DOHH2 (cell line): ENCODE measurements at regions not wholly inside any gene's neighbourhood (a gene's known extent, or its start where the extent isn't known, plus 50 kb on each side); places are given as distances from the start of the nearest gene placed in this dataset.

Source experiments
- EZH2phosphoT487 ChIP-seq: fragments of 200-600 bp; sonication (generic); IDR thresholded peaks from 2 replicates; pipeline ENCODE4 v1.6.1; 2017; ENCODE audit warnings: borderline replicate concordance, mild to moderate bottlenecking, antibody characterized with exemption, low read length, moderate library complexity, mixed read lengths
- TF ChIP-seq, protein P1 (sequence below): fragments of 200-600 bp; sonication (generic); IDR thresholded peaks from one replicate; pipeline ENCODE4 v1.5.1; 2014; ENCODE audit warnings: antibody characterized with exemption, mild to moderate bottlenecking, low read depth, low read length; ENCODE audit not compliant: poor library complexity, severe bottlenecking

DNA sequence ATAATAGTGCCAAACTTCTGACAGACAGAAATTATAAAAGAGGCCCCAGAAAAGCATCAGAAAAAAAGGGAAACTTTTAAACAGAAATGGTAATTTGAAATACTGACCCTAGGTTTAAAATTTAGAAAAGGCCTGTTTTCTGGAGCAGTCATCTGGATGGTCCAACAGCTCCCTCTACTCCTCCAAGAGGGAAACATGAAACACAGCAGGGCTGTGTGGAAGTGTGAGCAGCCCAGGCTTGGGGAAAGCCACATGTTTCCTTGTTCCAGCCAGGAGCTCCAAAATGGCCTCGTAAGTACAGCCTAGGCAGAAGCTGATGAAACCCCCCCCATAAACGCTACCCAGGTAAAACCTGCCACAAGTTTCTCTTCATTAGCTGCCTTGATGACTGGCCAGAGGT is 499.3 kb upstream of the ADAMTS16 start:
- TF ChIP-seq, protein P1, sequence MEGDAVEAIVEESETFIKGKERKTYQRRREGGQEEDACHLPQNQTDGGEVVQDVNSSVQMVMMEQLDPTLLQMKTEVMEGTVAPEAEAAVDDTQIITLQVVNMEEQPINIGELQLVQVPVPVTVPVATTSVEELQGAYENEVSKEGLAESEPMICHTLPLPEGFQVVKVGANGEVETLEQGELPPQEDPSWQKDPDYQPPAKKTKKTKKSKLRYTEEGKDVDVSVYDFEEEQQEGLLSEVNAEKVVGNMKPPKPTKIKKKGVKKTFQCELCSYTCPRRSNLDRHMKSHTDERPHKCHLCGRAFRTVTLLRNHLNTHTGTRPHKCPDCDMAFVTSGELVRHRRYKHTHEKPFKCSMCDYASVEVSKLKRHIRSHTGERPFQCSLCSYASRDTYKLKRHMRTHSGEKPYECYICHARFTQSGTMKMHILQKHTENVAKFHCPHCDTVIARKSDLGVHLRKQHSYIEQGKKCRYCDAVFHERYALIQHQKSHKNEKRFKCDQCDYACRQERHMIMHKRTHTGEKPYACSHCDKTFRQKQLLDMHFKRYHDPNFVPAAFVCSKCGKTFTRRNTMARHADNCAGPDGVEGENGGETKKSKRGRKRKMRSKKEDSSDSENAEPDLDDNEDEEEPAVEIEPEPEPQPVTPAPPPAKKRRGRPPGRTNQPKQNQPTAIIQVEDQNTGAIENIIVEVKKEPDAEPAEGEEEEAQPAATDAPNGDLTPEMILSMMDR: no peak
- TF ChIP-seq EZH2phosphoT487: no peak
